ENCODE measurements at regions not wholly inside any gene's neighbourhood (a gene's known extent, or its start where the extent isn't known, plus 50 kb on each side); places are given as distances from the start of the nearest gene placed in this dataset.
A peak's percentile ranks its signal among the peaks of the same experiment; 100 is the strongest.
"Not testable (repeated sequence)": the region's sequence is repeated elsewhere in the genome, so short reads cannot be mapped to it uniquely, and the experiment has no call there.

DNA sequence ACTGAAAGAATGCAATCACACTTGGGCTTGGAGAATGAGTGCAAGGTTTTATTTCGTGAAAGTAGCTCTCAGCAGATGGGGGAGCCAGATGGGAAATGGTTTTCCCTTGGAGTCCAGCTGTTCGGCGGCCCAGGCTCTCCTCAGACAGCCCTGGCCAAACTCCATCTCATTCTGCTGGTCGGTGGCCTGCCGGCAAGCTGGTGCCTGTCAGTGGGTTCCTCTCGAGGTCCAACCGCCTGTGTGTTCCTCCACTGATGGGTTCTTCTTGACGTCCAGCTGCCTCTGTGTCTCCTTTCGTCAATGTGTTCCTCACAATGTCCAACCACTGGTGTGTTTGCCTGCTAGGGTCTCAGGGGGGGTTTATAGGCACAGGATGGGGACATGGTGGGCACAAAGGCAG is 80.3 kb downstream of the POU3F4 start:
- TF ChIP-seq, protein P1, sequence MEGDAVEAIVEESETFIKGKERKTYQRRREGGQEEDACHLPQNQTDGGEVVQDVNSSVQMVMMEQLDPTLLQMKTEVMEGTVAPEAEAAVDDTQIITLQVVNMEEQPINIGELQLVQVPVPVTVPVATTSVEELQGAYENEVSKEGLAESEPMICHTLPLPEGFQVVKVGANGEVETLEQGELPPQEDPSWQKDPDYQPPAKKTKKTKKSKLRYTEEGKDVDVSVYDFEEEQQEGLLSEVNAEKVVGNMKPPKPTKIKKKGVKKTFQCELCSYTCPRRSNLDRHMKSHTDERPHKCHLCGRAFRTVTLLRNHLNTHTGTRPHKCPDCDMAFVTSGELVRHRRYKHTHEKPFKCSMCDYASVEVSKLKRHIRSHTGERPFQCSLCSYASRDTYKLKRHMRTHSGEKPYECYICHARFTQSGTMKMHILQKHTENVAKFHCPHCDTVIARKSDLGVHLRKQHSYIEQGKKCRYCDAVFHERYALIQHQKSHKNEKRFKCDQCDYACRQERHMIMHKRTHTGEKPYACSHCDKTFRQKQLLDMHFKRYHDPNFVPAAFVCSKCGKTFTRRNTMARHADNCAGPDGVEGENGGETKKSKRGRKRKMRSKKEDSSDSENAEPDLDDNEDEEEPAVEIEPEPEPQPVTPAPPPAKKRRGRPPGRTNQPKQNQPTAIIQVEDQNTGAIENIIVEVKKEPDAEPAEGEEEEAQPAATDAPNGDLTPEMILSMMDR (IDR thresholded peaks at IDR 0.05) = no peak
- no peak for TF ChIP-seq ZFX (IDR thresholded peaks at IDR 0.05; ENCODE audit: borderline replicate concordance)
- no peak overlapping the region for H3K27ac ChIP-seq

DNA sequence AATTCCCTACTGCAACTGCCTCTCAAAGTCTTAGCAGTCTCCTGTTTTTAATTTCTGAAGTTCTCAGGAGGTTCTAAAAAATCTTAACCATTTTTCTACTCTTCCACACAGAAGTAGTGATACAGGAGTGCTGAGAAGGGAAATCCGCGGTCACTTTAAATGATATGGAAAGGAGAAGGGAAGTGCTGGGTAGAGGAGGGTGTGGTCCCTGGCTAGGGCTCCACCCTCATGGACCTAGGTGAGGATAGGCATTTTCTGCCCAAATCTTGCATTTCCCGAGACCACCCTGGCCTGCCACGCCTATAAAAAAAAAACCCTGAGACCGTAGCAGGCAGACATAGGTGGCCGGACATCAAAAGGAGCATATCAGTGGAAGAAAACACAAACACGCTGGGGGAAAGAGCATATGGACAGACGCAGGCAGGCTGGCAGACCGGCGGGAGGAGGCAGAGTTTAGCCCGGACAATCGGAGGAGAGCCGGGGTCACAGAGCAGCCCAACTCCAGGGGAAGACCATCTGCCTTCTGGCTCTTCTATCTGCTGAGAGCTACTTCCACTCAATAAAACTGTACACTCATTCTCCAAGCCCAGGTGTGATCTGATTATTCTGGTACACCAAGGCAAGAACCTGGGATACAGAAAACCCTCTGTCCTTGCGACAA is 85.7 kb downstream of the POU3F4 start:
- TF ChIP-seq ZFX (IDR thresholded peaks at IDR 0.05; ENCODE audit: borderline replicate concordance) = no peak
- TF ChIP-seq, protein P1 (IDR thresholded peaks at IDR 0.05) = no peak
- H3K27ac ChIP-seq = no peak overlapping the region

DNA sequence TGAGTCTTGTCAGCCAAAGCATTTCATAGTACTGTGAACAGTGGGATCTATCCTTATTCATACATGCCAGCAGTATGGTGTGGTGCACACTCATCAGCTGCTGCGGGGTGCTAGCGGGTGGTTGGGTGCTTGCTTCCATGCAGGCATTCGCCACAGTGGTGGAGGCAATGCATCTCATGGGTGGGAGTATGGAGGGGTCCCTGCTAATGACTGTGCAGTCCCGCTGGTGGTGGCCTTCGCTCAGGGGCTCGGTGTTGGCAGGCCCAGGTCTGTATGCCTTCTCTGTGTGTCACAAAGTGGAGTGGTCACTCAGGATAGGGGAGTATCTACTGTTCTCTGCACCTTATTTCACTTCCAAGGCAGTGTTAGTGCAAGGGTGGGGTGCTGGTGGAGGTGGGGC is 122.6 kb downstream of the POU3F4 start:
- TF ChIP-seq ZFX (IDR thresholded peaks at IDR 0.05; ENCODE audit: borderline replicate concordance) = no peak
- TF ChIP-seq, protein P1 (IDR thresholded peaks at IDR 0.05) = no peak
- H3K27ac ChIP-seq = no peak overlapping the region

DNA sequence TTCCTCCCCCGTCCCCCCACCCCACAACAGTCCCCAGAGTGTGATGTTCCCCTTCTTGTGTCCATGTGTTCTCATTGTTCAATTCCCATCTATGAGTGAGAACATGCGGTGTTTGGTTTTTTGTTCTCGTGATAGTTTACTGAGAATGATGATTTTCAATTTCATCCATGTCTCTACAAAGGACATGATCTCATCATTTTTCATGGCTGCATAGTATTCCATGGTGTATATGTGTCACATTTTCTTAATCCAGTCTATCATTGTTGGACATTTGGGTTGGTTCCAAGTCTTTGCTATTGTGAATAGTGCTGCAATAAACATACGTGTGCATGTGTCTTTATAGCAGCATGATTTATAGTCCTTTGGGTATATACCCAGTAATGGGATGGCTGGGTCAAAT is 141.6 kb downstream of the POU3F4 start:
- H3K27ac ChIP-seq = not testable (repeated sequence)

DNA sequence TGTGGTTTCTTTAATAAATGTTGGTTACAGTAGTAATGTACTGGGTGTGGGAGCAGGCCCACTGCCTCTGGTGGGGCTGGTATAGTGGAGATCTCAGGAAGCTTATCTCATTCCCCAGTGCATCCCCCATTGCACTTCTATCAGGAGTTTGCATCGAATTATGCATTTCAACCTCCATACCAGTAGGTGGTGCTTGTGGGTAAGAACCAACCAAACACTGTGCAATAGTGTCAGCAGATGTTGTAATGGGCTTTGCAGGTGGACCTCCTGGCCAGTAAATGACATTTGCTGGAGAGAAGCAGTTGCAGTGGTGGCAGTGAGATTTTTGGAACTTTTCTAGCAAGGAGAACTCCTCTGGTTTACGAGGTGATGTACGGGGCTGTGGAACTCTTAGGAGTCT is 150.6 kb downstream of the POU3F4 start:
- H3K27ac ChIP-seq = no peak overlapping the region
- no peak for TF ChIP-seq ZFX (IDR thresholded peaks at IDR 0.05; ENCODE audit: borderline replicate concordance)
- TF ChIP-seq, protein P1 (IDR thresholded peaks at IDR 0.05) = peak; percentile 46
